GM18873 (cell line): ENCODE measurements at regions not wholly inside any gene's neighbourhood (a gene's known extent, or its start where the extent isn't known, plus 50 kb on each side); places are given as distances from the start of the nearest gene placed in this dataset.

ENCODE experiments used
- ATAC-seq: cut with Tn5 transposase; IDR thresholded peaks from one replicate; pipeline ENCODE4 v1.9.1; 2021; ENCODE audit warnings: mild to moderate bottlenecking, moderate library complexity, moderate number of reproducible peaks; ENCODE audit not compliant: unreplicated experiment, low FRiP score

- no peak for ATAC-seq
Measured at GRCh38 chr15:62561571-62561970, 396.5 kb upstream of the C2CD4B start.

DNA sequence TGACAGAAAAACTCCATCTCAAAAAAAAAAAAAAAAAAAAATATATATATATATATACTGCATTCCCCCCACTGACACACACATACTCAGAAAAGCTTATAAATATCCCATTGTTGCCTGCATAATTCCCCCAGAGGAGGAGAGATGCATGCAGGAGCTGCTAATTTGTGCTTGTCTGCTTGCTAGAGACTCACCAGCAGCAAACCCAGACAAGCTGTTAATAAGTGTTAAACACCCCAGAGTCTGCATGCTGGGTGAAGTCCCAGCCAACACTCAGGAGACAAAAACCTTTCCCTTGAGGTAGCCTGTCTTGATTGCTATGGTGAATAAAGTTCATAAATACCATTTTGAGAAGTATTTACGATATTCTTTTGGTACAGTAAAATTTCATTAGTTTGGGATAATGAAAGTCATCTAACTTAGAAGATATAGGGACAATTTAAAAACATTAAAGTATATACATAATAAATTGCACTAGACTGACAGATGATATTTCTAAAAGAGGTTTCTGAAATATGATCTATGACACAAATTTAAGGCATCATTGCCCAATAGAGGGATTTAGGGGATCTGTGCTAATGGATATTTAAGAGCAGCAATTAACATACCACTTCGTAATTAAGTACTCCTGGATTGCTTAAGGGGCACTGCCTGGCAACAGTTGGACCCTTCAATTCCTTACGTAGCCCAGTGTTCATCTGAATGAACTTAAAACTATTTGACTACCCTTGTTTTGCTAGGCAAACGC is 400.0 kb upstream of the C2CD4B start:
- ATAC-seq: no peak

DNA sequence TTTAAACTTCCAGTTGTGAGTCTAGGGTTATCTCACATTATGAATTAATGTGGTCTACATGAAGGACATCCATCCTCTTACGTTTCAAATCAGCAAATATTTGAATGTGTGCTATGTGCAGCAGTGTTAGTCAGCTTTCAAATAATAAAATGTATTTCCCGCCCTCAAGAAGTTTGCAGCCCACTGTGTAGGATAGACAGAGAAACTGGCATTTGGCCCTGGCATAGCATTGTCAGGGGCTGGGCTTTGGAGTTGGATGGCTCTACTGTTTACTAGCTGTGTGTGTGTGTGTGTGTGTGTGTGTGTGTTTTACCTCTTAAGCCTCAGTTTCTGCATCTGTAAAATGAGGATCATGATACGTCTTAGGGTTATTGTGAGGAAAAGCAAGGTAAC is 400.5 kb upstream of the C2CD4B start:
- no peak for ATAC-seq

DNA sequence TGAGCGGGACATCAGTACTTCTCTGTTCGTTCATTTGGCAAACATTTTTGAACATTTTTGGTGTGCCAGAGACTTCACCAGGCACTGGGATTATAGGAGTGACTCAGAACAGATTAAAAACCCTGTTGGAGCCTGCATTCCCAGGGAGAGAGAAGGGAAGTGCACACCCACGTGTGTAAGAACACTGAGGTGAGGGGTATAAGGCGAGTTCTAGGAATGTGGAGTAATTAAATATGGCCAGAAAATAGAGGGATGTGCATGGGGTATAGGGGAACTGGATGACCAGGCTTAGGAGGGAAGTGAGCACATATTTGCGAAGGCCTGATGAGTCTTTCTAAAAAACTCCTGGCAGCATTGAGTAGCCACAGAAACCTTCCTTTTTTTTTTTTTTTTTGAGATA is 401.2 kb upstream of the C2CD4B start:
- no peak for ATAC-seq

DNA sequence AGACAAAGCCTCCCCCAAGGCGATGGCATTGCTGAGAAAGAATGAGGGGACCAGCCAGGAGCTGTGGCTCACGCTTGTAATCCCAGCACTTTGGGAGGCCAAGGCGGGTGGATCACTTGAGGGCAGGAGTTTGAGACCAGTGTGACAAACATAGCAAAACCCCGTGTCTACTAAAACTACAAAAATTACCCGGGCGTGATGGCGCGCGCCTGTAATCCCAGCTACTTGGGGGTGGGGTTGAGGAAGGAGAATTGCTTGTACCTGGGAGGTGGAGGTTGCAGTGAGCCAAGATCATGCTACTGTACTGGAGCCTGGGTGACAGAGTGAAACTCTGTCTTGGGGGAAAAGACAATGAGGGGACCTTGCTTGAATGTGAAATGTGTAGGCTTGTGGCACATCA is 402.4 kb upstream of the C2CD4B start:
- no peak for ATAC-seq

DNA sequence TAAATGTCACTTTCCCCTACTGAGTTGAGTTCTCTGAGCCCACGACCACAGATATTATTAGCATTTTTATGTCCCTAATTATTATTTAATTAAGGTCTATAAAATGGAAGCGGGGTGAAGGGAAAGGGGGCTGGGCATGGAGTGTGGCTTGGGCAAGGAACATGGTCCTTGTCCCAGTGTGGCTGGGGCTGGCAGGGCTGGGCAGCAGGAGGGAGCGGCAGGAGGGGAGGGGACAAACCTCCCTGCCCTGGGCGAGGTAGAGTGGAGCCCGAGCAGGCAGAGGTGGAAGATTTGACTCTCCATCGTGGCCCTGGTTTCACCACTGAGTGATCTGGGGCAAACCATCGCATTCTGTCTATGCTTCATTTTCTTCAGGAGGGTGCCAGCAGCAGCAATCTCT is 402.9 kb upstream of the C2CD4B start:
- ATAC-seq: no peak

DNA sequence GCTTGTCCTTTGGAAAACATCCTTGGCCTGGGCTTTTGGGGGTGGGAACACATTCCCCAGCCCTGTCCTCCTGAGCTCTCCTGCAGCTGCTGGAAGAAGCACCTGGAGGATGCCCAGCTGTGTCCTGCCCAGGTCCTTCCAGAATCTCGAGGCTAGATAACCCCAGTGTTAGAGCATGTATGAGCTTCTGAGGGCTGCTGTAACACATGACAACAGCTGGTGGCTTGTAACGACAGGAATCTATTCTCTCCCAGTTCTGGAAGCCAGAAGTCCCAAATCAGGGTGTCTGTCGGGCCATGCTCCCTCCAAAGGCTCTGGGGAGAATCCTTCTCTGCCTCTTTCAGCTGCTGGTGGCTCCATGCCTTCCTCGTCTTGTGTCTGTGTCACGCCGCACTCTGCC is 403.6 kb upstream of the C2CD4B start:
- ATAC-seq: no peak

- ATAC-seq: no peak
Measured at GRCh38 chr15:62569460-62570404, 404.6 kb upstream of the C2CD4B start.

DNA sequence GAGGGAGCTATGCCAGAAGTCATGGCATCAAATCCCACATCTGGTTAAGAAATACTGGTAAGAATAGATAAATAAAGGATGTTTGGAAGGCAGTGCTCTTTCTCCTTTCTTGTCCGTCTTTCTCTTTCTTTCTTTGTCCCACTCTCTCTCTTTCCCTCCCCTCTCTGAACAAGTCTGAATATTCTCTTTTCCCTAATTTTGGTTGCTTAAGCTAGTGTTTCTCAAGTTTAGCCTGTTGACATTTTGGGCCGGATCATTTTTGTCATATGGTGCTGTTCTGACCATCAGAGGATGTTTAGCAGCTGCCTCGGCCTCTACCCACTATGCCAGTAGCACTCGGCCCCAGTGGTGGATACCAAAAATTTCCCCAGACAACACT is 405.3 kb upstream of the C2CD4B start:
- ATAC-seq: no peak

DNA sequence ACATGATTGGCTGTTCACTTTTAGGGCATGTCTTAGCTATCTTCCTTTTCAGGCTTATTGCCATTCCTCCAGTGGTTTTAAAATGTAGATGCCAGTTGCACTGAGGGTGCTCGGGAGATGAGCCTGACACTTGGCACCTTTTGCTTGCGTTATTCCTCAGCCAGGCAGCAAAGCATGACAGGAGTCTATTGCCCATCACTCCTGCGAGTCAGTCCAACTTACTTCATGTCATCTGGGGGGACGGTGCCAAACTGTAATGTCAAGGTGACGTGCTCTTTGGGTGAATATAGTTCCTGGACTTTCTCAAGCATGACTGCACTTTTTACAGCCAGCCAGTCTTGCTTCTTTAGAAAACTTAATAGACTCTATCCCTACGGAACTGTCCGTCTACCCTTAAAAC is 406.0 kb upstream of the C2CD4B start:
- no peak for ATAC-seq

DNA sequence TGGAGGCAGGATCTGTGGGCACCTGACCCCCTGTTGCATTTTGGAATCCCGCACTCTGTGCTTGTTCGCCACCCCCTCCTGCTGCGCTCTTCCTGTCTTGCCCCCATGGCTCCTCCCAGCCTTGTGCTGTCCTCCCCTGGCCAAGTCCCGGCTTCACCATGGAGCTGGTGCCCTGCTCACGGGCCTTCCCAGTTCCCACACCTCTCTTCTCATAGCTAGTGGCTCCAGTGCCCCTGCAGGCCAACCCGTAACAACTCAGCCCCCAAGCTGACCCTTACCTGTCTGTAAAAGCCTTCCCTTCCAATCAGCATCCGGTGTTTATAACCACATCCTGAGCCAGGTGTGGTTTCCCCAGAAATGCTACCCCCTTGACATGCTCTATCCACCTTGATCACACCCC is 407.7 kb upstream of the C2CD4B start:
- no peak for ATAC-seq

DNA sequence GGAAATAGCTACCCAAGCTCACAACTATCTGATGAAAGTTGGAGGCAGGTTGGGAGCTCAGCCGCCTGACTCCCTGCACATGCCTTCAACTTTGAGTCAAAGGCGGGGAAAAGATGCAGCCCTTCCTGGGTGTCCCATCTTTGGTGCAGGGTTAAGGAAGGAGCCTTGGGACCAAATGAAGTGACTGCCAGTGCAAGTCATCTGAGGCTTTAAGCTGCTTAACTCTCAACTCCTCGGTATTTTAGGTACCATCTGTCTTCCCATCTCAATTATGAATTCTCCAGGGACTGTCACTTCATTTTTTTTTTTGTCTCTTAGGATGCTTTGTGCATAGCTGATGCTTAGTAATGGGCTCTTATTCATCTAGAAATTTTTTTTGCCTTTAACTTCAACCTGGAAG is 408.8 kb upstream of the C2CD4B start:
- ATAC-seq: no peak

DNA sequence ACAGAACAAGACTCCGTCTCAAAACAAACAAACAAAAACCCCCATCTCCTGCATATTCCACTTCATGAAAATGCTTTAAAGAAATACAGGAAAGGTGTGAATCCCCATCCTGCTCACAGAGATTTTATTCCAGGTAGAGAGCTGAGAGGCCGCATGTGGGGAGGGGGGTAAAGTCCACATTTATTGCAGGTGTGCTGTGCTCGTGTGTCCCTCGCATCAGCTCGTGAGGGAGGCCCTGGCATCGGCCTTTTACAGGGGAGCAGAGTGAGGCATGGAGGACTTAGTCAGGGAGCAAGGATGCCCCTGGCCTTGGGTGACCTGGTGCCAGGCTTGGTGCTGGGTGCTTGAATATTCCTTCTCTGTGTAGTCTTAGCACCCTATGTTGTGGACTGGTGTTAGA is 413.5 kb upstream of the C2CD4B start:
- no peak for ATAC-seq

GRCh38 chr15:62578960-62579359 is 413.9 kb upstream of the C2CD4B start:
- ATAC-seq: no peak

GRCh38 chr15:62579842-62580241 is 414.8 kb upstream of the C2CD4B start:
- ATAC-seq: no peak

DNA sequence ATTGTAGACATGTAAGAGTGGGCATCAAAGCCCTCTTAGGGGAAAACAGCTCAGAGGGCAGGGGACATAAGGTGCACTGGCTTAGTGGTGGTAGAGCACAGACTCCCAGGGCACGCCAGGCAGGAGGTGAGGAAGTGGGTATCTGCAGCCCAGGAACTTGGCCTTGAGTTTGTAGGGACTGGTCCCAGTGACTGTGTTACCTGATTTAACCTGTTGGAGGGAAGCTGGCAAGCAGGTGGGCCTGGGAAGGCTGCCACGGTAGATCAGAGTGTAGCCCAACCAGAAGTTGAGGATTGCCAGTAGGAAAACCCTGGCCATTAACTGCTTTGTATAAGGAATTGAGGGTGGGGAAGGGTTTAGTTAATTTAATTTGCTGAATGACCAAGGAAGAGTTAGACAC is 417.5 kb upstream of the C2CD4B start:
- ATAC-seq: no peak

DNA sequence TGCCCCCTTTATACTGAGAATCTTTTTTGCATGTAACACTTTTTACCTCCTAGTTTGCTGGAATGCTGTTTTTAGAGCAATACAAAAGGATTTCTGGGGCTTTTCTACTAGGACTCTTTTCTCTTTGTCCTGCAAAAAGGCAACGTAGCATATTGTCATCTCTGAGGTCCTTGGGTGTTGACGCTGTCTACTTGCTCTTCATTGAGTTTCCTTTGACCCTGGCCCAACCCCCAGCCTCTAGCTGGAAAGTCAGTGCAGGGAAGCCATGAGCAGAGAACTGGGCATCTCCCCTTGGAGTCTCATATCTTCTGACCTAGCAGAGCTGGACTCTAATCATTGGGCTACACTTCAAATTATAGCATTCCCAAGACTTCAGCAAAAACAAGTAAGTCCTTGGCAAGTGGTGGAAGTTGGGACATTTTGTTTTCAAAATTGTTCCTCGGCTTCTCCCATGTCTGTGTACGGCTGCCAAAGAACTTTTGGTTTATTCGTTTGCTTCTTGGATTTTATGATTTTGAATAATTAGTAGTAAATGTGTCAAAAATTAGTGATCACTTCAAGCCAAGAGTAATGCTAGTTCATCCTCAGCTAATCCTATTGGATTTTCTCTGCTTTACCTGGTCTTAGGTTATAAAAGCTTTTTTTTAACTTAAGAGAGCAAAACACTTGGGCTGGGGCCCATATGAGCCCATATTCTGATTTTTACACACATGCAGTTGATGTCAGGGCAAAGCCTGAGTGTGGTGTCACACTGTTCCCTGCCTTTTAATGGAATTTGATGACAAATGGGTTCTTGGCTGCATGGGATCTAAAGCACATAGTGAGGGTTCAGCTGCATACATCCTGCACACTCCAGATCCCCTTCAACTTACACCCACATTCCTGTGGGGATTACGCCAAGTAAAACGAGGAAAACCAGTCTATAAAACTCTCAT is 419.5 kb upstream of the C2CD4B start:
- ATAC-seq: no peak

GRCh38 chr15:62588938-62589670 is 424.0 kb upstream of the C2CD4B start:
- ATAC-seq: no peak

GRCh38 chr15:62591842-62592838 is 427.1 kb upstream of the C2CD4B start:
- no peak for ATAC-seq
